ENCODE measurements at regions not wholly inside any gene's neighbourhood (a gene's known extent, or its start where the extent isn't known, plus 50 kb on each side); places are given as distances from the start of the nearest gene placed in this dataset.

DNA sequence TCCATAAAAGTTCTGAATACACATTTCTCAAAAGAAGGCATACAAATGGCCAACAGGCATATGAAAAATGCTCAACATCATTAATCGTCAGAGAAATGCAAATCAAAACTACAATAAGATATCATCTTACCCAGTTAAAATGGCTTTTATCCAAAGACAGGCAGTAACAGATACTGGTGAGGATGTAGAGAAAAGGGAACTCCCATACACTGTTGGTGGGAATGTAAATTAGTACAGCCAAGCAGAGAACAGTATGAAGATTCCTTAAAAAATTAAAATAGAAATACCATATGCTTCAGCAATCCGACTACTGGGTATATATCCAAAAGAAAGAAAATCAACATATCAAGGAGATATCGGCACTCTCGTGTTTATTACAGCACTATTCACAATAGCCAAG, 1312.5 kb downstream of the DSC3 start:
- no peaks in the 10 kb centered on the region for H3K4me1 ChIP-seq (ENCODE audit: insufficient read depth, low read length)
- intact Hi-C loops (cut with micrococcal nuclease; ENCODE audit: unreplicated experiment), result no loop called here
- BruUV-seq (replicated peaks), result no TSS peak
- ATAC-seq (no peak), DNase-seq (ENCODE audit: low spot score) (no peak), FAIRE-seq (no peak)
- in situ Hi-C loops (cut with HindIII; ENCODE audit: extremely low pct_ligation_motif_present, low pct_unique_long_range_greater_than_20kb), result no loop called here
- ChIA-PET CTCF (ENCODE audit: low intra/inter-chr PET ratio, low total read pairs) (no interaction called here), POLR2A (no interaction called here)
- no peak overlapping the region for H3K9ac ChIP-seq (ENCODE audit: insufficient read depth, low read depth, low read length)
- no peak overlapping the region for H3K4me2 ChIP-seq (ENCODE audit: low read depth, low read length)
- H3K79me2 ChIP-seq (ENCODE audit: insufficient read depth, low read length), result no peaks in the 10 kb centered on the region
- no peaks in the 10 kb centered on the region for H3K27me3 ChIP-seq (ENCODE audit: control insufficient read depth in 1 of 2, insufficient read depth in 2 of 2, low read length in 2 of 2)
- no peaks in the 10 kb centered on the region for H4K20me1 ChIP-seq (ENCODE audit: insufficient read depth, low read length)
- H3K4me3 ChIP-seq (replicated peaks in 1 of 3; ENCODE audit: insufficient read depth in 1 of 3, low read depth in 2 of 3, low read length in 3 of 3), result no peak overlapping the region
- H3K36me3 ChIP-seq (replicated peaks in 1 of 2; ENCODE audit: control insufficient read depth in 1 of 2, insufficient read depth in 2 of 2, low read length in 2 of 2), result no peaks in the 10 kb centered on the region
- no peaks in the 10 kb centered on the region for H3K9me3 ChIP-seq (ENCODE audit: low read length)
- no peak overlapping the region for H2AFZ ChIP-seq (ENCODE audit: low read length)
- no peak overlapping the region for H3K27ac ChIP-seq (ENCODE audit: extremely low read length, insufficient read depth, low read length)
- 0% methylated on average over 4 of the region's 4 CpGs for WGBS (ENCODE audit: low lambda C conversion rate)
- TF ChIP-seq CHD2 (IDR thresholded peaks at IDR 0.05; ENCODE audit: low read depth, low read length), result no peak
- no peak for TF ChIP-seq RFX5 (IDR thresholded peaks at IDR 0.05; ENCODE audit: low read depth, low read length)
- TF ChIP-seq, protein P1, sequence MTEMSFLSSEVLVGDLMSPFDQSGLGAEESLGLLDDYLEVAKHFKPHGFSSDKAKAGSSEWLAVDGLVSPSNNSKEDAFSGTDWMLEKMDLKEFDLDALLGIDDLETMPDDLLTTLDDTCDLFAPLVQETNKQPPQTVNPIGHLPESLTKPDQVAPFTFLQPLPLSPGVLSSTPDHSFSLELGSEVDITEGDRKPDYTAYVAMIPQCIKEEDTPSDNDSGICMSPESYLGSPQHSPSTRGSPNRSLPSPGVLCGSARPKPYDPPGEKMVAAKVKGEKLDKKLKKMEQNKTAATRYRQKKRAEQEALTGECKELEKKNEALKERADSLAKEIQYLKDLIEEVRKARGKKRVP (CRISPR knock-in tag; IDR thresholded peaks at IDR 0.05), result no peak
- TF ChIP-seq POGZ (CRISPR knock-in tag; IDR thresholded peaks at IDR 0.05), result no peak
- no peak for TF ChIP-seq REL (CRISPR knock-in tag; conservative IDR thresholded peaks at IDR 0.05)
- TF ChIP-seq, protein P2, sequence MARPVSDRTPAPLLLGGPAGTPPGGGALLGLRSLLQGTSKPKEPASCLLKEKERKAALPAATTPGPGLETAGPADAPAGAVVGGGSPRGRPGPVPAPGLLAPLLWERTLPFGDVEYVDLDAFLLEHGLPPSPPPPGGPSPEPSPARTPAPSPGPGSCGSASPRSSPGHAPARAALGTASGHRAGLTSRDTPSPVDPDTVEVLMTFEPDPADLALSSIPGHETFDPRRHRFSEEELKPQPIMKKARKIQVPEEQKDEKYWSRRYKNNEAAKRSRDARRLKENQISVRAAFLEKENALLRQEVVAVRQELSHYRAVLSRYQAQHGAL (CRISPR knock-in tag; IDR thresholded peaks at IDR 0.05; ENCODE audit: not compliant biosample characterization), result no peak
- no peak for TF ChIP-seq MAFK (conservative IDR thresholded peaks at IDR 0.05 in 1 of 2, IDR thresholded peaks at IDR 0.05 in 1 of 2; ENCODE audit: low read length in 2 of 2)
- no peak for TF ChIP-seq ZC3H13 (CRISPR knock-in tag; IDR thresholded peaks at IDR 0.05)
- no peak for TF ChIP-seq ZNF850 (CRISPR knock-in tag; conservative IDR thresholded peaks at IDR 0.05)
- no peak for TF ChIP-seq ZNF615 (CRISPR knock-in tag; IDR thresholded peaks at IDR 0.05; ENCODE audit: borderline replicate concordance)
- TF ChIP-seq, protein P3, sequence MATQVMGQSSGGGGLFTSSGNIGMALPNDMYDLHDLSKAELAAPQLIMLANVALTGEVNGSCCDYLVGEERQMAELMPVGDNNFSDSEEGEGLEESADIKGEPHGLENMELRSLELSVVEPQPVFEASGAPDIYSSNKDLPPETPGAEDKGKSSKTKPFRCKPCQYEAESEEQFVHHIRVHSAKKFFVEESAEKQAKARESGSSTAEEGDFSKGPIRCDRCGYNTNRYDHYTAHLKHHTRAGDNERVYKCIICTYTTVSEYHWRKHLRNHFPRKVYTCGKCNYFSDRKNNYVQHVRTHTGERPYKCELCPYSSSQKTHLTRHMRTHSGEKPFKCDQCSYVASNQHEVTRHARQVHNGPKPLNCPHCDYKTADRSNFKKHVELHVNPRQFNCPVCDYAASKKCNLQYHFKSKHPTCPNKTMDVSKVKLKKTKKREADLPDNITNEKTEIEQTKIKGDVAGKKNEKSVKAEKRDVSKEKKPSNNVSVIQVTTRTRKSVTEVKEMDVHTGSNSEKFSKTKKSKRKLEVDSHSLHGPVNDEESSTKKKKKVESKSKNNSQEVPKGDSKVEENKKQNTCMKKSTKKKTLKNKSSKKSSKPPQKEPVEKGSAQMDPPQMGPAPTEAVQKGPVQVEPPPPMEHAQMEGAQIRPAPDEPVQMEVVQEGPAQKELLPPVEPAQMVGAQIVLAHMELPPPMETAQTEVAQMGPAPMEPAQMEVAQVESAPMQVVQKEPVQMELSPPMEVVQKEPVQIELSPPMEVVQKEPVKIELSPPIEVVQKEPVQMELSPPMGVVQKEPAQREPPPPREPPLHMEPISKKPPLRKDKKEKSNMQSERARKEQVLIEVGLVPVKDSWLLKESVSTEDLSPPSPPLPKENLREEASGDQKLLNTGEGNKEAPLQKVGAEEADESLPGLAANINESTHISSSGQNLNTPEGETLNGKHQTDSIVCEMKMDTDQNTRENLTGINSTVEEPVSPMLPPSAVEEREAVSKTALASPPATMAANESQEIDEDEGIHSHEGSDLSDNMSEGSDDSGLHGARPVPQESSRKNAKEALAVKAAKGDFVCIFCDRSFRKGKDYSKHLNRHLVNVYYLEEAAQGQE (IDR thresholded peaks at IDR 0.05; ENCODE audit: borderline replicate concordance in 1 of 2, low read depth in 1 of 2, low read length in 2 of 2), result no peak
- TF ChIP-seq HDAC6 (IDR thresholded peaks at IDR 0.05; ENCODE audit: low read depth, low read length), result no peak
- TF ChIP-seq NR2F1 (CRISPR knock-in tag; IDR thresholded peaks at IDR 0.05), result no peak
- no peak for TF ChIP-seq PHF20 (CRISPR knock-in tag; IDR thresholded peaks at IDR 0.05)
- TF ChIP-seq ZNF20 (CRISPR knock-in tag; IDR thresholded peaks at IDR 0.05), result no peak
- TF ChIP-seq KAT7 (CRISPR knock-in tag; IDR thresholded peaks at IDR 0.05; ENCODE audit: borderline replicate concordance), result no peak
- TF ChIP-seq MED1 (CRISPR knock-in tag; IDR thresholded peaks at IDR 0.05), result no peak
